T-helper 1 cell treated with Interleukin-12 subunit alpha and Interleukin-12 subunit beta and Interleukin-4 antibody, amounts not matched to agents 30 ng/mL and 1 ng/mL, for 36 hours (primary cell): ENCODE measurements at regions not wholly inside any gene's neighbourhood (a gene's known extent, or its start where the extent isn't known, plus 50 kb on each side); places are given as distances from the start of the nearest gene placed in this dataset.

Source experiments
- intact Hi-C: fragments of 100-400 bp; cut with micrococcal nuclease; formaldehyde crosslinking; loops from one replicate; pipeline ENCODE4 v1.15.1; 2024

GRCh38 chr11:115958089-115959000 is 454.1 kb upstream of the CADM1 start:
- intact Hi-C loops: no loop called here

DNA sequence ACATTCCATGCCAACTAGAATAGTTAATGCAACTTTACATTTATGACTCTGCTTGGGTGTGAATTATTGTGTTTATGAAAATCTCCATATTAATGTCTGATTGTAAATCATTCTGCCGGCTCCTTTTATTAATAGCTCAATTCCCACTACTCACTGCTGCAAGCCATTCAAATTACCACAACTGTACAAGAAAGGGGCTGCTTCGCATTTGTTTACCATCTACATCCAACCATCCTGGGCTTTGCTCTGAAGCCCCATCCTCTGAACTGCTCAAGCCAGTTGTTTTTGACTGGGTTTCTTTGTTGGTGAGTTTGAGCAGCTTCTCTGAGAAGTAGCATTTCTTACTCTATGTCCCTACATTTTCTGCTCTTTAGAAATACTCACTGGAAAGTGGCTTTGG is 451.6 kb upstream of the CADM1 start:
- intact Hi-C loops: no loop called here

- intact Hi-C loops: no loop called here
These were observed 446.4 kb upstream of the CADM1 start for GRCh38 chr11:115950660-115951059.

GRCh38 chr11:115944596-115944995 is 440.4 kb upstream of the CADM1 start:
- intact Hi-C loops: no loop called here

DNA sequence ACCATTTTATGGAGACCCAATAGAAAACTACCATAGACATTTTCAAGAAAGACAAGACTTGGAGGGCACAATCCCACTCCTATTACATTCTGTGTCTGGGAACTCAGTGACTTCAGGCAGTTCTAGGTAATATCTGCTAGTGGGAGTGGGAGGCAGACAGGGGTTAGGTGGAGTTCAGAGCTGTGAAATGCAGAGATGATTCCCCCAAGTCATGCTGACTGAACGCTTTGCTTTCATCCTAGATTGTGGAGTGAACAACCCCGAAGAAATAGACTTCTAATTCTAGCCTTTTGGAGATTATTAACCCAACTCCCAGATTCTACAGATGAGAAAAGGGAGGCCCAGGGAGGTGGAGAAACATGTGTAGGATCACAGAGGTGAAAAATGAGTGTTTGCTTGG is 437.8 kb upstream of the CADM1 start:
- intact Hi-C loops: no loop called here

- intact Hi-C loops: no loop called here
These were observed 437.3 kb upstream of the CADM1 start for GRCh38 chr11:115941481-115941993.

DNA sequence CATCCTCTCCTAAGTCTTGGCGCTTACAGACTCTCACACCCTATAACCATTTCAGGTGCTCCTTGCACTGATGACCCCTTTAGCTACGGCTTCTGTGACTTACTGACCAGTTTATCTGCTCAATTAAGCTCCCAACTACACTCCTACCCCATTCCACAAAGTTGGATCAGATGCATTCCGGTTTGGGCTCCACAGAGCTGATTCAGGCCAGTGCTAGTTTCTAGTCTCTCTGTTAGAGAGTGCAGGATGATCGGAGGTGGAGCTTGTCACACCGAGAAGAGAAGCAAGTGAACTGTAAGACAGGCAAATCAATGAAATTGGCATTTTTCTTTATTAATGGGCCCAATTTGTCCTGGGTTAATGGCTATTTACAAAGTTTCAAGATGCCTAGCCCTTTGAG is 436.8 kb upstream of the CADM1 start:
- intact Hi-C loops: no loop called here

DNA sequence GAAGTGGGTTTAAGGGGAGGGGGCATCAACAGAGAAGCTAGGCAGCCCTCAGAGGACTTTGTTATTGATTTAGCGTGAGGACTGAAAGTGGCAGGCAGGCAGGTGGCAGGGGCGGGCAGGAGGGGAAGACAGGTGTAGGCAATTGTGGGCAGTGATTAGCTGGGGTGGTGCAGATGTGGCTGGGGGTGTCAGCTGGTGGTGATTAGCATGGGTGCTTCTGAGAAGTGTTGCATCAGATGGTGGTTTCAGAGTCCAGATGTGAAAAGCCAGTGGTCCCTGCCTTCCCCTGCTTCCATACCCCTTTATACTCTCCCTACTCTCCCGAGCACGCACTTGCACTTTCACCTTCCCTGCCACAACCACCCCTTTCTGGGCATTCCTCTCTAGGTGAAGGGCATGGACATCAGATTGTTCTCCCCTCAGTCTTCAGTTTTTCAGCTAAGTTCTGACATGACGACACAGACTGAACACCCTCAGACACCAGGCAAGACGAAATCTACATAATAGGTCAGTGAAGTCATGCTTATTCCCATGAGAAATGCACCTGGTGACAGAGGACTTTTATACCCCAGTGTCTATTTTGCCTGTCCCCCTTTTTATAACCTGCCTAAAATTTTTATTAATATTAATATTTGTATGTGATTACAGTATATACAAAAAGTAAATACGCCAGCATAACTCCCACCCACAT is 435.7 kb upstream of the CADM1 start:
- intact Hi-C loops: no loop called here

DNA sequence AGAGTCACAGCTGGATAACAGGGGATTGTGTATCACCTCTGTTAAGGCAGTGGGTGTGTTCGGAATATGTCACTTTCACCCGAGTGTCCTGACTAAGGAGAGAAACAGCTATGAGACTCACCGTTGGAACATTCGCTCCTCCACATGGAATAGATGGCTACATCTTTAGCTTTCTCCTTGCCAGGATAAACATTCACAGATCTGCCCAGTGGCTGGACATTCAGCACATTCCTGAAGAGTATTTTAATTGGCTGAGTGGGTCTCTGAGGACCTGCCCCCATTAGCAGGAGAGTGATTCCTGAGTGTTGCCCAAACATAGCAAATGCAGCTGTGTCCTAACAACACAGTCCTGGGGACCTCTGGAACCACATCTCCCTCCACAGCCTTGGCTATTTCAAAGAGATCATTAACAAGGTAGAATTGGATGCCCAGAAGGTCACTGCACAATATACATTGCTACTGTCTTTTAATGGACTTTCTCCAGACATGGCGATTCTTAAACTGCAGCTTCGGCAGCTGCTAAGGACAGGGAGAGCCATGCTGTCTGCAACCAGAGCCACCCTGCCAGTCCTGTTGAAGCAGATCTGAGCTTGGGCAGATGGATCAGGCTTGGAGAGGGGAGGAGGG is 435.0 kb upstream of the CADM1 start:
- intact Hi-C loops: no loop called here

GRCh38 chr11:115933564-115933963 is 429.3 kb upstream of the CADM1 start:
- intact Hi-C loops: no loop called here

DNA sequence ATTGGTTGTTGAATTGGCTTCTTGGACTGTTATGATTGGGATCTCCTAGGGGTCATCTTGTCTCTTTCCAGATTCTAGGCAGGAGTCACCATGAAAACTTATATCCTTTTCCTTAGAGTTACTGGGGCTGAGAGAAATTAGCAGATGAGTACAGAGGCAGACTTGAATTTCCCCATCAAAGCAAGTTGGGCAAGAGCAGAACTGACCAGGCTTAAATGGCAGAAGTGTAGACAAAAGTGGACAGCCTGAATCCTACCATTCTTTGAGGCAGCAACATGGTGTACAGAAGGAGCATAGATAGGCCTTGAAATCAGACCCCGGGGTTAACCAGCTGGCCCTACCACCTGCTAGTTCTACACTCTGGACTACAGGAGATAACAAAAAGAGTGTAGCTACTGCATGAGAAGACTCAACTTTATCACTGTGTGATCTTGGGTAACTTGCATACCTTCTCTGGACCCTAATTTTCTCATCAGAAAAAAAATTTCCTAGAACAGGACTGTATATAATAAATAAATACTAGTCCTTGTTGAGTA is 427.4 kb upstream of the CADM1 start:
- intact Hi-C loops: no loop called here

- intact Hi-C loops: no loop called here
These were observed 426.8 kb upstream of the CADM1 start for GRCh38 chr11:115930886-115931547.

DNA sequence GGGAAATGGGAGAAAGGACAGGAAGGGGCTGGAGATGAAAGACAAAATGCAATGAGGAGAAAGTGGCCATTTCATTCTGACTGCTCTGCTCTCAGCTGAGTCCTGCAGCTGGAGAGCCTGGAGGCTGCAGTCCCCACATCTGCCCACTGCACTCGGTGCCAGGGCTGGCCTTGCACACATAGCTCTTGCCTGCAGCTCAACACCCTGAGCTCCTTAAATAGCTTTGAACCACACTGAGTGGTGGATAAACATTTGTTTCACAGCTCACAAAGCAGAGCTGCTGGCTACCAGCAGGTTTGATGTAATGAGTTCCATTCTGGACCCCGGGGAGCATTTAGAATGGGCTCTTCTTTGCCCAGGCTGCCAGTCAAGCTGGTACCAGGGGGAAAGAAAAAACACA is 426.1 kb upstream of the CADM1 start:
- intact Hi-C loops: no loop called here

- intact Hi-C loops: no loop called here
These were observed 425.5 kb upstream of the CADM1 start for GRCh38 chr11:115929618-115930129.

DNA sequence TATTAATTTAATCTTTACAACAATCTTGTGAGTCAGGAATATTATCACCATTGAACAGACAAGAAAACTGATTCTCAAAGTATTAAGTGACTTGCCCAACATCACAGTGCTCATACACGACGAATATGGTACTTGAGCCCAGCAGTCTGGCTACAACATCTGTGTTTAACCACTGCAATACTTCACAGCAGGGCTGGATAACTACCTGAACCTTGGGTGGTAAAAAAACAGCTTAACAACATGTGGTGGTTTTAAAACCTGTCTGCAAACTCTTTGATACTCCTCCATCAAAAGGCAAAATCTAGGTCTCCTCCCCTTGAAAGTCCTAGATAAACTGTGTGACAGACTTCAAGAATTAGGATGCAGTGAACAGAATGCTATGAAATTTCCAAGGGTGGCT is 424.6 kb upstream of the CADM1 start:
- intact Hi-C loops: no loop called here

GRCh38 chr11:115927823-115928329 is 423.7 kb upstream of the CADM1 start:
- intact Hi-C loops: no loop called here

- intact Hi-C loops: no loop called here
These were observed 422.4 kb upstream of the CADM1 start for GRCh38 chr11:115926601-115927000.

- intact Hi-C loops: no loop called here
These were observed 421.9 kb upstream of the CADM1 start for GRCh38 chr11:115926138-115926537.

- intact Hi-C loops: no loop called here
These were observed 421.4 kb upstream of the CADM1 start for GRCh38 chr11:115925568-115926090.

- intact Hi-C loops: no loop called here
These were observed 420.7 kb upstream of the CADM1 start for GRCh38 chr11:115924744-115925567.
